ENCODE measurements at regions not wholly inside any gene's neighbourhood (a gene's known extent, or its start where the extent isn't known, plus 50 kb on each side); places are given as distances from the start of the nearest gene placed in this dataset.
"Not testable (repeated sequence)": the region's sequence is repeated elsewhere in the genome, so short reads cannot be mapped to it uniquely, and the experiment has no call there.

GRCh38 chr9:61953108-61953507, 763.3 kb downstream of the SPATA31A7 start:
- not testable (repeated sequence) for H3K9me3 ChIP-seq, H3K4me3 ChIP-seq, H3K36me3 ChIP-seq, H3K27me3 ChIP-seq
- DNase-seq = peak; percentile 4

- not testable (repeated sequence) for H3K9me3 ChIP-seq, H3K4me3 ChIP-seq, DNase-seq, H3K36me3 ChIP-seq, H3K27me3 ChIP-seq
Measured at GRCh38 chr9:61971635-61972034, 781.8 kb downstream of the SPATA31A7 start.

GRCh38 chr9:61974501-61974900, 784.7 kb downstream of the SPATA31A7 start:
- DNase-seq, H3K36me3 ChIP-seq: not testable (repeated sequence)

GRCh38 chr9:61976318-61976717, 786.5 kb downstream of the SPATA31A7 start:
- H3K4me3 ChIP-seq, DNase-seq, H3K36me3 ChIP-seq, H3K9me3 ChIP-seq, H3K27me3 ChIP-seq: not testable (repeated sequence)

More at GRCh38 chr9:61974501-61974900, 784.7 kb downstream of the SPATA31A7 start:
- H3K9me3 ChIP-seq, H3K4me3 ChIP-seq, H3K27me3 ChIP-seq: not testable (repeated sequence)

GRCh38 chr9:61982727-61983126, 792.9 kb downstream of the SPATA31A7 start:
- not testable (repeated sequence) for H3K9me3 ChIP-seq, H3K36me3 ChIP-seq, H3K4me3 ChIP-seq, DNase-seq, H3K27me3 ChIP-seq

- DNase-seq, H3K27me3 ChIP-seq, H3K36me3 ChIP-seq, H3K9me3 ChIP-seq, H3K4me3 ChIP-seq: not testable (repeated sequence)
Measured at GRCh38 chr9:61983441-61983840, 793.6 kb downstream of the SPATA31A7 start.

- H3K27me3 ChIP-seq, H3K4me3 ChIP-seq, DNase-seq, H3K9me3 ChIP-seq, H3K36me3 ChIP-seq: not testable (repeated sequence)
Measured at GRCh38 chr9:61983954-61984353, 794.1 kb downstream of the SPATA31A7 start.

GRCh38 chr9:61984513-61984912, 794.7 kb downstream of the SPATA31A7 start:
- DNase-seq, H3K27me3 ChIP-seq, H3K4me3 ChIP-seq, H3K36me3 ChIP-seq, H3K9me3 ChIP-seq: not testable (repeated sequence)

GRCh38 chr9:61992110-61992509, 802.3 kb downstream of the SPATA31A7 start:
- not testable (repeated sequence) for H3K27me3 ChIP-seq, DNase-seq, H3K9me3 ChIP-seq, H3K36me3 ChIP-seq, H3K4me3 ChIP-seq

GRCh38 chr9:62032441-62032840, 842.6 kb downstream of the SPATA31A7 start:
- DNase-seq, H3K27me3 ChIP-seq, H3K9me3 ChIP-seq, H3K4me3 ChIP-seq, H3K36me3 ChIP-seq: not testable (repeated sequence)

- not testable (repeated sequence) for H3K9me3 ChIP-seq, H3K36me3 ChIP-seq, DNase-seq, H3K4me3 ChIP-seq, H3K27me3 ChIP-seq
Measured at GRCh38 chr9:62038260-62038659, 848.4 kb downstream of the SPATA31A7 start.

GRCh38 chr9:62058155-62058554, 868.3 kb downstream of the SPATA31A7 start:
- H3K27me3 ChIP-seq, H3K36me3 ChIP-seq, H3K4me3 ChIP-seq, H3K9me3 ChIP-seq: not testable (repeated sequence)
- DNase-seq = peak; percentile 14

GRCh38 chr9:62071043-62071442, 881.2 kb downstream of the SPATA31A7 start:
- H3K4me3 ChIP-seq, DNase-seq, H3K9me3 ChIP-seq, H3K27me3 ChIP-seq, H3K36me3 ChIP-seq: not testable (repeated sequence)

GRCh38 chr9:62073401-62073800, 883.6 kb downstream of the SPATA31A7 start:
- not testable (repeated sequence) for H3K9me3 ChIP-seq, H3K4me3 ChIP-seq, H3K36me3 ChIP-seq, DNase-seq, H3K27me3 ChIP-seq

- not testable (repeated sequence) for H3K9me3 ChIP-seq, H3K4me3 ChIP-seq, H3K27me3 ChIP-seq, DNase-seq, H3K36me3 ChIP-seq
Measured at GRCh38 chr9:62084245-62084644, 894.4 kb downstream of the SPATA31A7 start.

GRCh38 chr9:62095714-62096345, 906.0 kb downstream of the SPATA31A7 start:
- not testable (repeated sequence) for H3K27me3 ChIP-seq, DNase-seq, H3K36me3 ChIP-seq, H3K9me3 ChIP-seq, H3K4me3 ChIP-seq

- DNase-seq, H3K27me3 ChIP-seq, H3K9me3 ChIP-seq, H3K4me3 ChIP-seq, H3K36me3 ChIP-seq: not testable (repeated sequence)
Measured at GRCh38 chr9:62110486-62110885, 920.6 kb downstream of the SPATA31A7 start.

- H3K27me3 ChIP-seq, DNase-seq, H3K36me3 ChIP-seq, H3K9me3 ChIP-seq, H3K4me3 ChIP-seq: not testable (repeated sequence)
Measured at GRCh38 chr9:62116951-62117640, 927.3 kb downstream of the SPATA31A7 start.

Measured in MG63 (cell line).